ENCODE measurements at regions not wholly inside any gene's neighbourhood (a gene's known extent, or its start where the extent isn't known, plus 50 kb on each side); places are given as distances from the start of the nearest gene placed in this dataset.

DNA sequence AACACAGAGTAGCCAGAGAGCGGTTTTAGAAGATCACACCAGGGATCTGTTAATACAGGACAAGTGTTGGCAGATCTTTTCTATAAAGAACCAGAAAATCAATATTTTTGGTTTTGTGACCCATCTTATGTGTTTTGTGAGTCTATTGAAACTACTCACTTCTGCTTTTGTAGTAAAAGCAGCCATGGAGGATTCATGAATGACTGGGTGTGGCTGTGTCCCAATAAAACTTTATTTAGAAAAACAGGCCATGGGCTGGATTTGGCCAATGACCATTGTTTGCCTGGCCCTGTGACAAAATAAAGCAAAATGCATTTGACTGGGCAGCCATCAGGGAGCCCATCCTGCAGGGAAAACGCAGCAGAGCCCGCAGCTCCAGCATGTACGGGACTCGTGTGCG lies 99.9 kb upstream of the ADRA2C start:
- H3K27ac Mint-ChIP-seq = no peak overlapping the region
- H3K4me1 ChIP-seq = no peaks in the 10 kb centered on the region
- no peaks in the 10 kb centered on the region for H3K36me3 ChIP-seq
- no peak overlapping the region for H3K9ac ChIP-seq
- no peaks in the 10 kb centered on the region for H4K20me1 ChIP-seq (ENCODE audit: low read depth)
- H3F3A ChIP-seq (ENCODE audit: low read depth) = no peaks in the 10 kb centered on the region
- H3K4me1 Mint-ChIP-seq = peaks cover 24% of the 10 kb centered on the region
- no peak for TF ChIP-seq EZH2 (IDR thresholded peaks at IDR 0.05)
- TF ChIP-seq EZH2phosphoT487 (IDR thresholded peaks at IDR 0.05) = no peak
- TF ChIP-seq, protein P1, sequence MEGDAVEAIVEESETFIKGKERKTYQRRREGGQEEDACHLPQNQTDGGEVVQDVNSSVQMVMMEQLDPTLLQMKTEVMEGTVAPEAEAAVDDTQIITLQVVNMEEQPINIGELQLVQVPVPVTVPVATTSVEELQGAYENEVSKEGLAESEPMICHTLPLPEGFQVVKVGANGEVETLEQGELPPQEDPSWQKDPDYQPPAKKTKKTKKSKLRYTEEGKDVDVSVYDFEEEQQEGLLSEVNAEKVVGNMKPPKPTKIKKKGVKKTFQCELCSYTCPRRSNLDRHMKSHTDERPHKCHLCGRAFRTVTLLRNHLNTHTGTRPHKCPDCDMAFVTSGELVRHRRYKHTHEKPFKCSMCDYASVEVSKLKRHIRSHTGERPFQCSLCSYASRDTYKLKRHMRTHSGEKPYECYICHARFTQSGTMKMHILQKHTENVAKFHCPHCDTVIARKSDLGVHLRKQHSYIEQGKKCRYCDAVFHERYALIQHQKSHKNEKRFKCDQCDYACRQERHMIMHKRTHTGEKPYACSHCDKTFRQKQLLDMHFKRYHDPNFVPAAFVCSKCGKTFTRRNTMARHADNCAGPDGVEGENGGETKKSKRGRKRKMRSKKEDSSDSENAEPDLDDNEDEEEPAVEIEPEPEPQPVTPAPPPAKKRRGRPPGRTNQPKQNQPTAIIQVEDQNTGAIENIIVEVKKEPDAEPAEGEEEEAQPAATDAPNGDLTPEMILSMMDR (IDR thresholded peaks at IDR 0.05) = no peak
- H3K4me2 ChIP-seq = no peak overlapping the region
- no peak overlapping the region for H3K4me3 ChIP-seq
- no peak overlapping the region for H3K4me3 Mint-ChIP-seq
- H3K27me3 Mint-ChIP-seq (ENCODE audit: insufficient read depth, low read depth) = peaks cover 17% of the 10 kb centered on the region
- H3K79me2 ChIP-seq (ENCODE audit: low read depth) = no peaks in the 10 kb centered on the region
- DNase-seq (ENCODE audit: low spot score) = no peak
- peaks cover 10% of the 10 kb centered on the region for H3K9me3 Mint-ChIP-seq
- no peak overlapping the region for H2AFZ ChIP-seq (replicated peaks)
- no peaks in the 10 kb centered on the region for H3K9me3 ChIP-seq (ENCODE audit: low read depth)
- H3K36me3 Mint-ChIP-seq = no peaks in the 10 kb centered on the region
- no peak overlapping the region for H3K27ac ChIP-seq
- H3K27me3 ChIP-seq = no peaks in the 10 kb centered on the region

DNA sequence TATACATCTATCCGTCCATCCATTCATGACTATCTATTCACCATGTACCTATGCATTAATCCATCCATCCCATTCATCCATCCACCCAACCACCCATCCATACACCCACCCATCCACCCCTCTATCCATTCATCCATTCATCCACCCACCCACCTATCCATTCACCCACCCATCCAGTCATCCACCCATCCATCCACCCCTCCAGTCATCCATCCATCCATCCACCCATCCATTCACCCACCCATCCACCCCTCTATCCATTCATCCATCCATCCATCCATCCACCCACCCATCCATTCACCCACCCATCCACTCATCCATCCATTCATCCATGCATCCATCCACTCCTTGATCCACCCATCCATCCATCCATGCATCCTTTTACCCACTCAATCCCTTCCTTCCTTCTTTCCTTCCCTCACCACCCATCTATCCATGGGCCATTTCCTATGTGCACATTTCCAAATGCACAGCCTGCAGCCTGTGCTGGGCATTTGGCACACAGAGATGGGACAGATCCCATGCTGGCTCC lies 100.8 kb upstream of the ADRA2C start:
- no peaks in the 10 kb centered on the region for H4K20me1 ChIP-seq (ENCODE audit: low read depth)
- H3K4me2 ChIP-seq = no peak overlapping the region
- no peak overlapping the region for H2AFZ ChIP-seq (replicated peaks)
- peaks cover 4% of the 10 kb centered on the region for H3K4me1 ChIP-seq
- H3K9ac ChIP-seq = no peak overlapping the region
- no peaks in the 10 kb centered on the region for H3F3A ChIP-seq (ENCODE audit: low read depth)
- peaks cover 10% of the 10 kb centered on the region for H3K9me3 Mint-ChIP-seq
- H3K36me3 Mint-ChIP-seq = no peaks in the 10 kb centered on the region
- DNase-seq (ENCODE audit: low spot score) = no peak
- no peak overlapping the region for H3K4me3 ChIP-seq
- H3K9me3 ChIP-seq (ENCODE audit: low read depth) = no peaks in the 10 kb centered on the region
- TF ChIP-seq EZH2phosphoT487 (IDR thresholded peaks at IDR 0.05) (no peak), EZH2 (IDR thresholded peaks at IDR 0.05) (no peak)
- TF ChIP-seq, protein P1 (IDR thresholded peaks at IDR 0.05) = no peak
- no peaks in the 10 kb centered on the region for H3K36me3 ChIP-seq
- no peak overlapping the region for H3K4me3 Mint-ChIP-seq
- no peaks in the 10 kb centered on the region for H3K27me3 ChIP-seq
- peaks cover 19% of the 10 kb centered on the region for H3K27me3 Mint-ChIP-seq (ENCODE audit: insufficient read depth, low read depth)
- H3K27ac Mint-ChIP-seq = no peak overlapping the region
- peaks cover 31% of the 10 kb centered on the region for H3K4me1 Mint-ChIP-seq
- no peak overlapping the region for H3K27ac ChIP-seq
- H3K79me2 ChIP-seq (ENCODE audit: low read depth) = no peaks in the 10 kb centered on the region

DNA sequence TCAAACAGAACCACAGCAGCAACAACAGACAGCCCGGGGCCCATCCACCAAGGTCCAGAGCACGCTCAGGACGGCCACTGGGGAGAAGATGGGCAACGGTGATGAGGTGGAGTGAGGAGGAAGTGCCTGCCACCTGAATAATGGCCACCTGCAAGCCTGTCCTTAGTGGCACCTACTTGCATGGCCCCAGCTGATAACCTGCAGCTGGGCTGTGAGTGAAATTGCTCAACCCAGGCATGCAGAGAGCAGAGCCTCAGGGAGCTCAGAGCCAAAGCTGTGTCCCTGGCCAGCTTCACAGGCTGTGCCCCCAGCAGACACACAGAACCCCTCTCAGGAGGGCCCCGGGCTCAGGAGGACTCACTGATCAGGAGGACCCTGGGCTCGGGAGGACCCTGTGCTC lies 102.4 kb upstream of the ADRA2C start:
- Mint-ChIP-seq H3K4me1 (peaks cover 37% of the 10 kb centered on the region), H3K9me3 (peaks cover 10% of the 10 kb centered on the region), H3K4me3 (no peak overlapping the region), H3K27me3 (ENCODE audit: insufficient read depth, low read depth) (peaks cover 16% of the 10 kb centered on the region), H3K27ac (no peak overlapping the region), H3K36me3 (no peaks in the 10 kb centered on the region)
- no peak for DNase-seq (ENCODE audit: low spot score)
- H3K79me2 ChIP-seq (ENCODE audit: low read depth) = no peaks in the 10 kb centered on the region
- H4K20me1 ChIP-seq (ENCODE audit: low read depth) = no peaks in the 10 kb centered on the region
- H3K9me3 ChIP-seq (ENCODE audit: low read depth) = no peaks in the 10 kb centered on the region
- H3K27me3 ChIP-seq = no peaks in the 10 kb centered on the region
- H3K4me2 ChIP-seq = no peak overlapping the region
- no peak overlapping the region for H3K4me3 ChIP-seq
- no peak overlapping the region for H3K27ac ChIP-seq
- no peak overlapping the region for H3K9ac ChIP-seq
- H3K36me3 ChIP-seq = no peaks in the 10 kb centered on the region
- H2AFZ ChIP-seq (replicated peaks) = no peak overlapping the region
- TF ChIP-seq EZH2 (IDR thresholded peaks at IDR 0.05) = no peak
- TF ChIP-seq EZH2phosphoT487 (IDR thresholded peaks at IDR 0.05) = no peak
- TF ChIP-seq, protein P1 (IDR thresholded peaks at IDR 0.05) = no peak
- H3F3A ChIP-seq (ENCODE audit: low read depth) = no peaks in the 10 kb centered on the region
- H3K4me1 ChIP-seq = peaks cover 10% of the 10 kb centered on the region
